Testis (tissue), 2 donors: ENCODE measurements at regions not wholly inside any gene's neighbourhood (a gene's known extent, or its start where the extent isn't known, plus 50 kb on each side); places are given as distances from the start of the nearest gene placed in this dataset.

ENCODE experiments used
- DNase-seq: peaks from one replicate; pipeline ENCODE4 v3.0.0-alpha.2; 2019
- H3K27ac ChIP-seq, 2 donors: fragments of 200-600 bp; sonication (generic); one replicate each; pipeline ENCODE4 v1.5.1; 2019
- H3K27me3 ChIP-seq: fragments of 200-600 bp; sonication (generic); one replicate; pipeline ENCODE4 v1.5.1; 2019
- H3K36me3 ChIP-seq: fragments of 200-600 bp; sonication (generic); one replicate; pipeline ENCODE4 v1.5.1; 2017; ENCODE audit warnings: low read depth; ENCODE audit errors: missing control alignments
- H3K4me1 ChIP-seq: fragments of 200-600 bp; sonication (generic); one replicate; pipeline ENCODE4 v1.5.1; 2019
- H3K4me3 ChIP-seq, 2 donors: fragments of 200-600 bp; sonication (generic); one replicate each; pipeline ENCODE4 v1.5.1; 2017 to 2019
- H3K9me3 ChIP-seq: fragments of 200-600 bp; sonication (generic); one replicate; pipeline ENCODE4 v1.5.1; 2017
- CTCF ChIP-seq, 3 experiments: fragments of 450-650 bp in 2 of 3; fragments of 200-600 bp in 1 of 3; sonication (generic) in 1 of 3; IDR thresholded peaks; one replicate each; pipeline ENCODE4 v1.5.1; 2016 to 2019; ENCODE audit warnings: antibody characterized with exemption in 3 of 3, mild to moderate bottlenecking in 2 of 3, moderate library complexity in 1 of 3
- POLR2A ChIP-seq: fragments of 450-650 bp; IDR thresholded peaks from one replicate; pipeline ENCODE4 v1.6.1; 2017; ENCODE audit warnings: antibody characterized with exemption, mild to moderate bottlenecking, moderate library complexity
- WGBS, 2 donors: methylation state at CpG; one replicate each; pipeline ENCODE4 v1.1.5; 2018; 5-methylcytosine and 5-hydroxymethylcytosine counted together
- intact Hi-C: fragments of 100-400 bp; cut with DNase I; formaldehyde crosslinking; loops from one replicate; pipeline ENCODE4 v1.15.1; 2023; ENCODE audit warnings: low total_unique reads

GRCh38 chr1:224791362-224791941 is 138.0 kb upstream of the DNAH14 start:
- WGBS, 2 donors = 88 to 96% methylated on average over 4 of the region's 4 CpGs
- H3K27ac ChIP-seq = no peak overlapping the region
- H3K27me3 ChIP-seq = no peaks in the 10 kb centered on the region
- H3K4me1 ChIP-seq = no peaks in the 10 kb centered on the region
- H3K9me3 ChIP-seq = no peaks in the 10 kb centered on the region
- no peak overlapping the region for H3K4me3 ChIP-seq
- TF ChIP-seq CTCF (IDR thresholded peaks at IDR 0.05) = no peak
- no peak for TF ChIP-seq POLR2A
- DNase-seq = no peak
- H3K36me3 ChIP-seq = no peaks in the 10 kb centered on the region
- intact Hi-C loops = no loop called here

GRCh38 chr1:224795591-224795990 is 133.9 kb upstream of the DNAH14 start:
- DNase-seq = no peak
- no peak overlapping the region for H3K27ac ChIP-seq
- no peak overlapping the region for H3K4me3 ChIP-seq
- TF ChIP-seq POLR2A = no peak
- TF ChIP-seq CTCF (IDR thresholded peaks at IDR 0.05) = no peak
- WGBS, 2 donors = 50% methylated on average over 2 of the region's 2 CpGs
- no peaks in the 10 kb centered on the region for H3K9me3 ChIP-seq
- intact Hi-C loops = no loop called here
- H3K4me1 ChIP-seq = no peaks in the 10 kb centered on the region
- H3K27me3 ChIP-seq = no peaks in the 10 kb centered on the region
- H3K36me3 ChIP-seq = no peaks in the 10 kb centered on the region

- no peak overlapping the region for H3K27ac ChIP-seq
- H3K4me1 ChIP-seq = no peaks in the 10 kb centered on the region
- no peaks in the 10 kb centered on the region for H3K9me3 ChIP-seq
- H3K27me3 ChIP-seq = no peaks in the 10 kb centered on the region
- H3K36me3 ChIP-seq = no peaks in the 10 kb centered on the region
- intact Hi-C loops = no loop called here
- no peak for TF ChIP-seq POLR2A
- no peak for TF ChIP-seq CTCF (IDR thresholded peaks at IDR 0.05)
- 79 to 85% methylated on average over 3 of the region's 3 CpGs for WGBS, 2 donors
- H3K4me3 ChIP-seq = no peak overlapping the region
- DNase-seq = no peak
These were observed 130.4 kb upstream of the DNAH14 start for GRCh38 chr1:224799083-224799482.

GRCh38 chr1:224800486-224801119 is 128.9 kb upstream of the DNAH14 start:
- H3K36me3 ChIP-seq = no peaks in the 10 kb centered on the region
- H3K27ac ChIP-seq = no peak overlapping the region
- intact Hi-C loops = no loop called here
- H3K4me1 ChIP-seq = no peaks in the 10 kb centered on the region
- no peak for TF ChIP-seq POLR2A
- no peak for TF ChIP-seq CTCF (IDR thresholded peaks at IDR 0.05)
- WGBS, 2 donors = 60 to 62% methylated on average over 8 of the region's 8 CpGs
- H3K27me3 ChIP-seq = no peaks in the 10 kb centered on the region
- H3K9me3 ChIP-seq = no peaks in the 10 kb centered on the region
- H3K4me3 ChIP-seq = no peak overlapping the region
- DNase-seq = no peak
